HG02678 (cell line): ENCODE measurements at regions not wholly inside any gene's neighbourhood (a gene's known extent, or its start where the extent isn't known, plus 50 kb on each side); places are given as distances from the start of the nearest gene placed in this dataset.
"Not testable (repeated sequence)": the region's sequence is repeated elsewhere in the genome, so short reads cannot be mapped to it uniquely, and the experiment has no call there.

ENCODE experiments used
- ATAC-seq: cut with Tn5 transposase; IDR thresholded peaks from one replicate; pipeline ENCODE4 v1.9.1; 2021; ENCODE audit warnings: mild to moderate bottlenecking, moderate library complexity; ENCODE audit not compliant: unreplicated experiment

- ATAC-seq: no peak
These were observed 166.6 kb upstream of the NRG3 start for GRCh38 chr10:81708416-81708815.

GRCh38 chr10:81708929-81709328, 166.1 kb upstream of the NRG3 start:
- ATAC-seq: no peak

- no peak for ATAC-seq
These were observed 152.6 kb upstream of the NRG3 start for GRCh38 chr10:81722399-81722798.

- no peak for ATAC-seq
These were observed 150.6 kb upstream of the NRG3 start for GRCh38 chr10:81724431-81724830.

GRCh38 chr10:81725851-81726250, 149.1 kb upstream of the NRG3 start:
- ATAC-seq: no peak

- no peak for ATAC-seq
These were observed 146.3 kb upstream of the NRG3 start for GRCh38 chr10:81728692-81729091.

- ATAC-seq: no peak
These were observed 144.1 kb upstream of the NRG3 start for GRCh38 chr10:81730891-81731290.

GRCh38 chr10:81733542-81733941, 141.5 kb upstream of the NRG3 start:
- ATAC-seq: no peak

- not testable (repeated sequence) for ATAC-seq
These were observed 139.8 kb upstream of the NRG3 start for GRCh38 chr10:81735167-81735566.

- ATAC-seq: no peak
These were observed 115.9 kb upstream of the NRG3 start for GRCh38 chr10:81759111-81759510.

GRCh38 chr10:81784111-81784597, 90.8 kb upstream of the NRG3 start:
- no peak for ATAC-seq

GRCh38 chr10:81792729-81793128, 82.3 kb upstream of the NRG3 start:
- ATAC-seq: no peak

GRCh38 chr10:81806842-81807241, 68.2 kb upstream of the NRG3 start:
- no peak for ATAC-seq

GRCh38 chr10:81814842-81815241, 60.2 kb upstream of the NRG3 start:
- ATAC-seq: no peak

GRCh38 chr10:81817596-81818170, 57.3 kb upstream of the NRG3 start:
- ATAC-seq: no peak

- ATAC-seq: no peak
These were observed 54.6 kb upstream of the NRG3 start for GRCh38 chr10:81820418-81820817.
